ENCODE measurements at regions not wholly inside any gene's neighbourhood (a gene's known extent, or its start where the extent isn't known, plus 50 kb on each side); places are given as distances from the start of the nearest gene placed in this dataset.

- TF ChIP-seq CTCF (IDR thresholded peaks at IDR 0.05 in 8 of 11, conservative IDR thresholded peaks at IDR 0.05 in 3 of 11) (no peak), POLR2A (IDR thresholded peaks at IDR 0.05) (no peak), POLR2AphosphoS5 (IDR thresholded peaks at IDR 0.05) (no peak)
These were observed 474.1 kb upstream of the SOX5 start for GRCh38 chr12:24423611-24424010.

Measured in spleen (tissue), 7 donors.